ENCODE measurements at regions not wholly inside any gene's neighbourhood (a gene's known extent, or its start where the extent isn't known, plus 50 kb on each side); places are given as distances from the start of the nearest gene placed in this dataset.

GRCh38 chr9:88026118-88026479 is 51.8 kb upstream of the CDK20 start:
- TF ChIP-seq CBFB (CRISPR knock-in tag; IDR thresholded peaks at IDR 0.05; ENCODE audit: low read depth) (0 out of 2 replicates have a peak, but pooled peaks have one; percentile 52), ZMAT4 (CRISPR knock-in tag; IDR thresholded peaks at IDR 0.05) (no peak), PRDM15 (CRISPR knock-in tag; IDR thresholded peaks at IDR 0.05) (peak; percentile 68)
- no peaks in the 10 kb centered on the region for H3K9me3 Mint-ChIP-seq
- peaks cover 27% of the 10 kb centered on the region for H3K4me1 Mint-ChIP-seq
- DNase-seq (ENCODE audit: low spot score) (no peak), ATAC-seq (peak; percentile 74)
- no peaks in the 10 kb centered on the region for H3K36me3 Mint-ChIP-seq
- peak overlapping the region; percentile 20; the same call in 1 of the 2 replicates for H3K27ac Mint-ChIP-seq
- ChIA-PET CTCF (interaction anchor here (1.2 to 2.0 kb wide), 7 partner anchors 9 to 143 kb away, joined by 3 to 21 read pairs (median 6); partner anchors contain the start of gene CDK20), POLR2A (no interaction called here)
- peaks cover 5% of the 10 kb centered on the region; the same call in 1 of the 2 replicates for H3K27me3 Mint-ChIP-seq (ENCODE audit: low read depth)
- no peak overlapping the region; the same call in 1 of the 2 replicates for H3K4me3 Mint-ChIP-seq

- CTCF ChIA-PET, result interaction anchor here (1.0 to 2.0 kb wide), 9 partner anchors 10 to 142 kb away, joined by 3 to 21 read pairs (median 5); partner anchors contain the start of gene CDK20
- Mint-ChIP-seq H3K27ac (peak overlapping the region; percentile 20), H3K9me3 (no peaks in the 10 kb centered on the region), H3K36me3 (no peaks in the 10 kb centered on the region), H3K4me1 (peaks cover 27% of the 10 kb centered on the region), H3K4me3 (no peak overlapping the region; the same call in 1 of the 2 replicates), H3K27me3 (ENCODE audit: low read depth) (peaks cover 5% of the 10 kb centered on the region; the same call in 1 of the 2 replicates)
- TF ChIP-seq AR (CRISPR knock-in tag; IDR thresholded peaks at IDR 0.05) (no peak), NR3C1 (CRISPR knock-in tag; conservative IDR thresholded peaks at IDR 0.05; ENCODE audit: low read depth) (no peak), ZNF232 (CRISPR knock-in tag; IDR thresholded peaks at IDR 0.05) (no peak), ATF2 (CRISPR knock-in tag; IDR thresholded peaks at IDR 0.05; ENCODE audit: borderline replicate concordance, low read depth) (no peak), FOXP4 (CRISPR knock-in tag; IDR thresholded peaks at IDR 0.05) (no peak), ZBTB21 (CRISPR knock-in tag; IDR thresholded peaks at IDR 0.05; ENCODE audit: borderline replicate concordance) (no peak), ZMAT4 (CRISPR knock-in tag; IDR thresholded peaks at IDR 0.05) (no peak), NFE2L1 (CRISPR knock-in tag; IDR thresholded peaks at IDR 0.05) (no peak), NR2C2 (CRISPR knock-in tag; IDR thresholded peaks at IDR 0.05) (no peak), ZNF317 (CRISPR knock-in tag; IDR thresholded peaks at IDR 0.05; ENCODE audit: borderline replicate concordance, low read depth) (no peak), TCF7 (CRISPR knock-in tag; IDR thresholded peaks at IDR 0.05; ENCODE audit: low read depth) (no peak), E2F5 (CRISPR knock-in tag; IDR thresholded peaks at IDR 0.05) (no peak), RELA (CRISPR knock-in tag; IDR thresholded peaks at IDR 0.05; ENCODE audit: borderline replicate concordance) (no peak), ZNF396 (CRISPR knock-in tag; IDR thresholded peaks at IDR 0.05; ENCODE audit: borderline replicate concordance) (no peak)
- POLR2A ChIA-PET, result no interaction called here
- ATAC-seq (peak; percentile 65), DNase-seq (ENCODE audit: low spot score) (peak; percentile 20)
Observed at GRCh38 chr9:88025411-88026117, 51.2 kb upstream of the CDK20 start.
